NCI-H1105 (cell line): ENCODE measurements at regions not wholly inside any gene's neighbourhood (a gene's known extent, or its start where the extent isn't known, plus 50 kb on each side); places are given as distances from the start of the nearest gene placed in this dataset.
"Not testable (repeated sequence)": the region's sequence is repeated elsewhere in the genome, so short reads cannot be mapped to it uniquely, and the experiment has no call there.

Source experiments
- DNase-seq: peaks from one replicate; lab custom pipeline; 2025; lab: John Stamatoyannopoulos, UW

DNA sequence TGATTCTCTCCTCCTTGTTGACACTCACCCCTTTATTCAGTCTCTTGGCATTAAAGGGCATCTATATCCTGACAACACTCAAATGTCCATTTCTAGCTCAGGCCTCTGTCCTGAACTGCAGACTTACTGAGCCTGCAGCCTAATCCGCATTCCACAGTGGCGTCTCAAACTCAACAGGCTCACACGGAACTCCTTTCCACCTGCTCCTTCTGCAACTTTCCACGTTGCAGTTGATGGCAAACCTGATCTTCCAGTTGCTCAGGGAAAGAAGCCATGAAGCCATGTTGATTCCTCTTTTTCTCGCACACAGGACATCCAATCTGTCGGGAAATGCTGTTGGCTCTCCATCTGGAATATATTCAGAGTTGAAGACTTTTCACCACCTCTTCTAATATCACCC lies 522.4 kb downstream of the CCSER2 start:
- DNase-seq, result no peak

- DNase-seq, result no peak
Measured at GRCh38 chr10:84854439-84854838, 526.0 kb downstream of the CCSER2 start.

GRCh38 chr10:84860855-84861254 lies 532.5 kb downstream of the CCSER2 start:
- no peak for DNase-seq

DNA sequence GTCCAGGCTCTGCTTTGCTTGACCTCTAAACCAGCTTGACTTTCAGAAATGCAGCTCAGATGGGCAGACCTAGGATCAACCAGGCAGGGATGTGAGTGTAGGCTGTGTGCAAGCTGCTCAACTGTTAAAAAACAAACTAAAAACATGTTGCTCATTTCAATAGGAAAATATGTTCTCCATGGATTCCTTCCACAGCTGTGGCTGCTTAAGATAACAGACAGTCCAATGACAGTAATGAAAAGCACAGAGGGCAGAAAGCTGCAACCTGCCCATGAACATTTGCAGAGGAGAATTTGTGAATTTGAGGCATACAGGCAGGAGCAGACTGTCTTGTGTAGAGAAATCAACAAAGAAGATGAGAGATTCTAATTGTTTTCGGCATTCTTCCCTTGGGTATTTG lies 534.2 kb downstream of the CCSER2 start:
- DNase-seq, result no peak

DNA sequence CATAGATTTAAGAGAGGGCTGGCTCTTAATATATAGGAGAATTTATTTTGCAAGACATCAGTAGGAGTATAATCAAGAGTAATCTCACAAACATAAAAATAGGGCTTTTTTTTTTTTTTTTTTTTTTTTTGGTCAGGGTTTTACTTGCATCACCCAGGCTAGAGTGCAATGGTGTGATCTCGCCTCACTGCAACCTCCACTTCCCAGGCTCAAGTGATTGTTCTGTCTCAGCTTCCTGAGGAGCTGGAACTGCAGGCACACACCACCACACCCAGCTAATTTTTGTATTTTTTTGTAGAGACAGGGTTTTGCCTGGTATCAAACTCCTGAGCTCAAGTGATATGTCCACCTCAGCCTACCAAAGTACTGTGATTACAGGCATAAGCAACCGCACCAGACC lies 535.3 kb downstream of the CCSER2 start:
- DNase-seq, result no peak

DNA sequence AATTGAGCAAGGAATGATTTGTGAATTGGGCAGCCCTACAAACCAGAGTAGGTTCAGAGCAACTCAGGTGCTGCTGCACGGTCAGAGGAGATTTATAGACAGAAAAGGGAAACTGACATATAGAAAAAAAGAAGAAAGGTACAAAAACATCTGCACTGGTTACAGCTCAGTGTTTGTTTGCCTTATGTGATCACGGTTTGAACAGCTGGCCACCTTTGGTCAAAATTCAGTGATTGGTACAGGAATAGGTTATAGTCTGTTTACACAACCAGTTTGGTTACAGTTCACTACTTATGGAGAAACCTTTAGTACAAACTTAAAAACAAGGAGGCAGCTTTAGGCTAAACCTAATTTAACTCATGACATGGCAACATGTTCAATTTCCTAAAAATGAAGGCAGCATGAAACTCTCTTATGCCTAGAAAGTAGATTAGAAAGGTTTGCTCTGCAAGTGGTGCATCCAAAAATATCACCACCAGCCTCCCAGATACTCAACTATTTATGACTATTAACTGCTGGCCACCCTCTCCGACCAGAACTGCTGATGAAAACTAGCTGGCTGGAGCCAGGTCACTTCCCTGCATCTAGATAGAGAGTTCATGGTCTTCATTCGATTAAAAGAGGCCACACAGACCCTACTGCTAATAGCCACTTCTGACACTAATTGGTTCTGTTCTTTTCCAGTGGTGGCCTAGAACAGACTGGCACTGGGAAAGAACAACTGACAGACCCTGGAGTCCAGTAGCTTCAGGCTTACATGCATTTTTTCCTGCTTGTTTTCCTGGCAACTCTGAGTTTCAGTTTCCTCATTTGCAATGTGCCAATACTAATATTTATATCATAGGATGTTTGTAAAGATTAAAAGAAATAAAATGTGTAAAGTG lies 548.0 kb downstream of the CCSER2 start:
- no peak for DNase-seq

DNA sequence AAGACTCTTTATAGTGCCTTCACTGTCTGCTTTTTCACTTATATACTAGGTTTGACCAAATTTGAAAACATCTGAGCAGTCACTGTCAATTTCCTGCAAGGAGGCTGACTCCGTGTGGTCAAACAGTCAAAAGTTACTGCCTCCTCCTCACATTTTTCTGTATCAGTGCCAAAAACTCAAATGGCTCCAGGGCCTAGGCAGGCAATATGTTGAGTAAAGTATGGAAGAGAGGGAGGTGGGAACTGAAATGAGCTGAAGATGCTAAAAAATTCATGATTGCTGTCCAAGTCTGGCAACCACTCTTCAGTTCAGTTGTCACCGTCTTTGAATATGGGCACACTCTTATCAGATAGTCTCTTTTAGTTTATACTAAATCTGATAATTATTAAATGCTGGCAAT lies 551.6 kb downstream of the CCSER2 start:
- DNase-seq, result no peak

GRCh38 chr10:84881696-84882095 lies 553.3 kb downstream of the CCSER2 start:
- not testable (repeated sequence) for DNase-seq

- no peak for DNase-seq
Measured at GRCh38 chr10:84890706-84891105, 562.3 kb downstream of the CCSER2 start.

DNA sequence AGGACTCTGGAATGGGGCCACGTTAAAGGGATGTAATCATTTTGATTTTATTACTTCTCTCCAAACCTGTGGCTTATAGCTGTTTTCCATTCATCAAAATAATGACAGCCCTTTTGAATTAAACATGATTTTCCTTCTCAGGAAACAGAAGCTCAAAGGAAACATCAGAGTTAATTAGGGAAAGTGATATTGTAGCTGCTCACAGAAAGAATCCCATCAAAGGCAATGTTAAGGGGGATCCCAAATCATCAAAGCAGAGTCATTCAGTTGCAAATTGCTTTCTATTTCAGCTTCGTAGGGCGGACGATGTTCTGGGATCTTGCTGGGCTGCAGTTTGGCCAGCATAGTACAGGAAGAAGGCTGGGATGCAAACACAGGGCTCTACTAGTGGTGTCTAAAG lies 563.2 kb downstream of the CCSER2 start:
- no peak for DNase-seq

DNA sequence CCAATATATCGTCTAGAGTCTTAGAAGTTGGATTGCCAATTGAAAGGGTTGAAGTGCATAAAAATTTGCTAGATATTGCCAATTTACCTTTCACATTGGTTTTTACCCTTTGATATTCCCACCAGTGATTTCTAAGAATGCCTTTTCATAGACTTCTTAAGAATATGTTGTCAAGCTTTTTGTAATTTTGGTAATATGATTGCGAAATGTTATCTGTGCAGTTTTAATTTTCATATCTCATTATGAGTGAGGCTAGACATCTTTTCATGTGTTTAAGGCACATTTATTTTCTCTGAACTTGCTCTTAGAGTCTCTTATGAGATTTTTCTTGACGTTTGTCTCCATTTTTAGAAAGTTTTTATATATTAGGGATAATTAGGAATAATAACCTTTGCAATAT lies 567.2 kb downstream of the CCSER2 start:
- DNase-seq, result no peak

DNA sequence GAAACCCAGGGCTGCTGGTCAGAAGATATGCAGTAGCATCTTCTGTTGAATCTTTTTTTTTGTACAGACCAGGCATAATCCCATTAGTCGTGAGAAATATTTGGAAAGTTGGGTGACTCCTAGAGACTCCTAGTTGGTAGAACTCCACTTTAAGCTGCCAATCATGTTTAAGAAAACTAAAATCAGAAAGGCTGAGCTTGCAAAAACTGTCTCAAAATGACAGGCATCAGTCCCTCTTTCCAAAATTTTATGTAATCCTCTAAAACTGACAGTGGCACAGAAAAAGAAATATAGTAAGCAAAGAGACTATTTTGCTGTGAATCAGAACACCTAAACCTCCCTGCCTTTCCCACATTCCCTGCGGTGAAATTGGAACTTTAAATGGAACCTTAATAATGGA lies 568.5 kb downstream of the CCSER2 start:
- DNase-seq, result no peak

- DNase-seq, result no peak
Measured at GRCh38 chr10:84899268-84899667, 570.9 kb downstream of the CCSER2 start.

- no peak for DNase-seq
Measured at GRCh38 chr10:84900141-84900540, 571.8 kb downstream of the CCSER2 start.

DNA sequence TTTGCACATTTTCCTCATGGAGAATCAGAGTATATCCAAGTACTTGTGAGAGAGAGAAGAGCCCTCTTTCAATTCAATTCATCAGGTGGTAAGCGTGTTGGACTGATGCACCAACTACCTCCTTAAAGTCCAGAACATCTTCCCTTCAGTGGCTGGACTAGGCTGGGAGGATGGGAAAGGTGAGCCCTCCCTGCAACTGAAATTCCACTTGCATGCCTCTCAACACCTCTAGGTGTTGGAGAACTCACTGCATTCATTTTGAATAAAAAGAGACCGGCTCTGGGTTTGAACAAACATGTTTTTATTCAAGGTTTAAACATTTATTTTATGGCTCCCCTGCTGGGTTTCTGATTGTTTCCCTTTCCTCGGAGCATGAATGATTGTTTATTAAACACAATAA lies 573.5 kb downstream of the CCSER2 start:
- DNase-seq, result no peak

DNA sequence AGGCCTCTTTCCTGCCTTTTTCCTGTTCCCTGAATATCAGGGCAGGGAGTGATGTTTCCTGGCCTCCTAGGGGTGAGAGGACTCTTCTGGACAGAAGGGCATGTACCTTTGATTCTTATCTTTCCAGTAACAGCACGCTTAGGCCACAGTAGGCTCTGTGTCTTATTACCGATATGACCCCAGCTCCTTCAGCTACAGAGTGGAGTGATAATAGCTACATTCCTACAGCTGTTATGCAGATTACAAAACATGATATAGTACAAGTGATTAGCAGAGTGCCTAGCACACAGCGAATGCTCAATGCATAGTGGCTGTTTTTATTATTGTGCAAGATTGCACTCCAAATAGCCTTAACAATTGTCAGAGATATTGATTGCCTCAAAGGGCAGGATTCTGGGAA lies 574.2 kb downstream of the CCSER2 start:
- no peak for DNase-seq

DNA sequence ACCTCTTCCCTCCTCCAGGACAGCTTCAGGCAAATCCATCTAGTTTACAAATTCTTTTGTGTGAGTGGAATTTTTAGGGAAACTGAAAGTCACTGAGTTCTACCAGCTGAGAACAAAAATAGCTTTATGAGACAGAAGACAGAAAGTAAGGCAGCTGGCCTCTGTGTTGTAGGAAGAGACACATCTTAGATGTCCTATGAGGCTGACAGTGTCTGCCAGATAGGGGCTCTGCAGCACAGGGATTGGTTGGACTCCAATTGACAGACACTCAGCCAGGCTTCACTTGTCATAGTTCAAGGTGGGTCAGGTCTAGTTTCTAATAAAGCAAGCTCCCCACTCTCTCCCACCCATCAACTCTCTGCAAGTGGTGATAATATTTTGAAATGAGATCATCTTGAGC lies 574.9 kb downstream of the CCSER2 start:
- DNase-seq, result no peak

- no peak for DNase-seq
Measured at GRCh38 chr10:84907461-84908009, 579.1 kb downstream of the CCSER2 start.

DNA sequence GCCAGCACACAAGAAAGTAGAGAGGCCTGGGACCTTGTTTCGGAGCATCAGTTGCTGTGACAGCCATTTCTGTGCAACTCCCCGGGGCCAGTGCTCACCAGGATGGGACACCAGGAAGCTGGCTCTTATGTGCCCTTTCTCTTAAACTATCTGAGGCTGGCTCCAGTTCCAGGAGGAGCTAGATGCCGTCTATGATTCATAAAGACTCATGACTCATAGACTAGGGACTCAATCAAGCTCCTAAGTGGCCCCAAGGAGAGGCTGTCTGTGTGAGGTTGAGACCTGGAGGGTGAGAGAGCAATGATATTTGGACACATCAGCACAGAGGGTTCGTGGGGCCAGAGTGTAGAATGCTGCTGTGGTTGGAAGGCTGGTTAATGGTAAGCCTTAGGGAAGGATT lies 580.1 kb downstream of the CCSER2 start:
- no peak for DNase-seq

GRCh38 chr10:84921701-84922100 lies 593.3 kb downstream of the CCSER2 start:
- no peak for DNase-seq

GRCh38 chr10:84924131-84924530 lies 595.7 kb downstream of the CCSER2 start:
- no peak for DNase-seq

- DNase-seq, result no peak
Measured at GRCh38 chr10:84925495-84925894, 597.1 kb downstream of the CCSER2 start.

DNA sequence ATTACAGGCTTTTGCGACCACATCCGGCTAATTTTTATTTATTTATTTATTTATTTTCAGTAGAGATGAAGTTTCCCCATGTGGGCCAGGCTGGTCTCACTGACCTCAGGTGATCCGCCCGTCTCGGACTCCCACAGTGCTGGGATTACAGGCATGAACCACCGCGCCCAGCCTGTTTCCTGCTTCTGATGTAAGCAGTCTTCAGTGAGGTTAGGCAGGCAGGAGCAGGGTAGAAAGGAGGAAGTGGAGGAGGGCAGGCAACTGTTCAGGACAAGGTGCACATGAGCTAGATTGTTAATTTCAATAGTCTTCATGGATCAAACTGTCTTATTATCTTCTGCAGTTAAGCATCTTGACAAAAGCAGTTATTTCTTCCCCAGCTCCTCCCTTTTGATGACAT lies 605.0 kb downstream of the CCSER2 start:
- no peak for DNase-seq

GRCh38 chr10:84935772-84936171 lies 607.4 kb downstream of the CCSER2 start:
- DNase-seq, result no peak
